NCI-H748 (cell line): ENCODE measurements at regions not wholly inside any gene's neighbourhood (a gene's known extent, or its start where the extent isn't known, plus 50 kb on each side); places are given as distances from the start of the nearest gene placed in this dataset.
"Not testable (repeated sequence)": the region's sequence is repeated elsewhere in the genome, so short reads cannot be mapped to it uniquely, and the experiment has no call there.

ENCODE experiments used
- DNase-seq: peaks from one replicate; lab custom pipeline; 2025; ENCODE audit not compliant: unreplicated experiment; lab: John Stamatoyannopoulos, UW

GRCh38 chr7:131938788-131939187, 382.4 kb upstream of the PODXL start:
- not testable (repeated sequence) for DNase-seq

DNA sequence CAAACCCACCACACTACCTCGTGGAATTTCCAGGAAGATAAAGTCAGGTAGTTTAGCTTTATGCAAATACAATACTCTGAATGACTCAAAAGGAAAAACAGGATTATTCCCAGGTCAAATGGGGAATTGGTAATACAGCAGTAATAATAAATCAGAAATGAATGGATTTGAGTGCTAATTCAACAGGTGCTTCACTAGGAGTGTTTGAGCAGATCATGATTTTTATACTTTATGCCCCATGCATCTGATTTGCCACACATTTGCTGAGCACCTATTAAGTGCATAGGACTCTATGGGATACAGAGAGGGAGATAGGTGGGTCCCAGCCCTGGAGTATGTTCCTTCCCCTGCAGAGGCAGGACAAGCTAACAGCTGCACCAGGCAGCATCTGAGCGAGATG, 381.4 kb upstream of the PODXL start:
- DNase-seq, result no peak

DNA sequence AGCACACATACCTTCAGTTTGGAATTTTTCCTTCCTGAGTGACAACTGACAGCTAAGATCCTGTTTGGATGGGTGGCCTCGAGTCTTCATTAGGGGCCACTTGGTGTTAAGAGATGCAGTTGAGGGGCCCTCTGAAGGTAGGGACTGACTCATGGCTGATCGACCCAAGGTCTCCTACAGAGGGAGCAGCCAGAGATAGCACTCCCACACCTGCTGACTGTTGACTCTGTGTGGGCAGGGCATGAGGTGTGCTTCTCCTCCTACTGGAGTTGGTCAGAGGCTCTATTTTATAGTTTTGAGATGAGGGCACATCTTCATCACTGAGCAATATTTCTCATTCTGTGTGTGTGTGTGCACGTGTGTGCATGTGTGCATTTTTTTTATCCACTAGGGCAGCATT, 378.8 kb upstream of the PODXL start:
- no peak for DNase-seq

GRCh38 chr7:131934452-131934851, 378.0 kb upstream of the PODXL start:
- peak; percentile 61 for DNase-seq

DNA sequence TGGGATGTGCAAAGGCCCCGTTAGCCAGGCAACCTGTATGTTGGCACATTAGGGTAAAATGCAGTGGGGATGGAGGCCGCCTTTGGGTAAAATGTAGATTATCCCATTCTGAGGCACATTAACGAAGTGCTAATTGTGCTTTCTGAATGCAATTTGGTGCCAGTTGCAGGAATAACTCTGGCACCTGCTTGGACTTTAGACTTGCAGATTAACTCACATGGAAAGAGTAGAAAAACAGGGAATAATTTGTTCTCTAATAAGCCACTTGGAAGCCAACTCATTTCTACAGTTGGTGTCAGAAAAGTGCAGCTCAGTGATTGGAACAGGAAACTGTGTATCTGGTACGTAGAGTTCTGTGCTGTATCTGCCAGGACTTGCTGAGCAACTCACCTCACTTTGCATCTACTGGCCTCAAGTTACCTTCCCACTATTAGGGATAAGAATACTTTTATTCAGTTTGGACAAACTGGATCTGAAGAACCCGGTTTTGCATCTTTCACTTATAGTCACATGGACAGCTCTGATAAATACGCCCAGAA, 377.4 kb upstream of the PODXL start:
- no peak for DNase-seq

DNA sequence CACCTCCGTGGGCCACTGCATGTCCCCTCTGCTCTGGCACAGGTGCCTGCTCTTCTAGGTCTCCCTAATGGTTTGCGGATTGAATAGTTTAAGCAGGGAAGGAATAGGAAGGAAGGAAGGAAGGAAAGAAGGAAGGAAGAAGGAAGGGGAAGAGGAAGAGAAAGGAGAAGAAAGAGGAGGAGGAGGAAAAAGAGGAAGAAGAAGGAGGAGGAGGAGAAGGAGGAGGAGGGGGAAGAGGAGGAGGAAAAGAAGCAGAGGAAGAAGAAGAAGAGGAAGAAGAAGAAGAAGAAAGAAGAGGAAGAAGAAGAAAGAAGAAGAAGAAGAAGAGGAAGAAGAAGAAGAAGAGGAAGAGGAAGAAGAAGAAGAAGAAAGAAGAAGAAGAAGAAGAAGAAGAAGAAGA, 376.8 kb upstream of the PODXL start:
- DNase-seq, result not testable (repeated sequence)

DNA sequence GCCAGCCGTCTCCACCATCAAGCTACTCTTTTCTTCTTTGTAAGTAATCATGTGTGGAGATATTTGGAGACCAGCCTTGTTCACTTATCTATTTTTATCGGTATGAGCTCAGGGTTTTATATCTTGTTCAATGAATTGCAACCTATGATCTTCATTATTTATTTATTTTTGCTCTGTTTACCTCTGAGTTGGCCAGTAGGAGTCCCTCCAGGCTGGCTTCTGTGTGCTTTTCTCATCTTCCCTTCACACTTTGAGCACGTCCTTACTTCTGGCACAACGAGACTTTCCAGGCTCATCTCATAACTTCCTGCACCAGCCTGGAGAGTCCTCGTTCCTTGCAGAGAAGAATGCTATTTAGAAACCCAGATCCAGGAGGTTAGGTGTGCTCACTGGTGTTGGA, 375.8 kb upstream of the PODXL start:
- no peak for DNase-seq

- DNase-seq, result no peak
Measured at GRCh38 chr7:131931370-131931769, 374.9 kb upstream of the PODXL start.

- DNase-seq, result no peak
Measured at GRCh38 chr7:131929632-131930031, 373.2 kb upstream of the PODXL start.

DNA sequence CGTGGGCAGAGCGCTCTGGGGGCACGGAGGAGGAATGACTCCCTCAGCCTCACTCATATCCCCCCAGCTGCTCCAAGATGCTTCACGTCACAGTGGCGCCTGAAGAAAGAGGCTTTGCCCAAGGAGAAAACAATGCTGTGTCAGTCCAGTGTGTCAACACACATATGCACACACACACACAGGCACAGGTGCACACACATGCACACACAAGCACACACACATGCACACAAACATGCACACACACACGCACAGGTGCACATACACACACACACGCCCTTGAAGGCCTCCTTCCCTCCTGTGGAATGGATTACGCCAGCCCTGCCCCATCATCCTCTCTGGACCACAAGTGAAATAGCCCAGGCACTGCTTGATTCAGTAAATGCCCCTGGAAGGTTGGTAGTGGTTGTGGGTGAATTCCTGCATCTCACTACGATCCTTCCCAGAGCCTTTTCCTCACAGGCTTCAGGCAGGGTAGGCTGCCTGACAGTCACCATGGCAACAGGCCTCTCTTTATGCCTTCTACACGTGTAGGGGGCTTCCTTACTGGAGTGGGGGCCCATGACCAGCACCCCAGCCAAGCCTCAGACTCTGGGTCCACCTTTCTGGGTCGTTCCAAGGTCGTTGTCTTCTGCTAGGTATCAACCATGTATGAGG, 371.5 kb upstream of the PODXL start:
- no peak for DNase-seq

DNA sequence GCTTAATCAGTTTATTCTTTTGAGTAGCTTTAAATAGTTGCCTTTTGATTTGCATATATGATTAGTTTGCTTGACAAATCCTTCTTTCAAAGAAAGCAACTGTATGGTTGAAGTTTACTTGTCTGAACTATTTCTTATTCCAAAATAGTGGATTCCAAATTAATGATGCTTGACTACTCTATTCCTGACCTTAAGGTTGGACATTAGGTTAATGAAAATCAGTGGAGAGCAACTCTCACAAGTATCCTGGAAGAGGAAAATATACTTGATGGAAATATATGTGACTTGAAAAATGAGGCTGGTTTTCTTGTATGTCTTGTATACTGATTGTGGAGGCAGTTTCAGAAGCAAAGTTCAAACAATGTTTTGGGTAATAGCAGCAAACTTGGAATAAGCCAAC, 369.2 kb upstream of the PODXL start:
- no peak for DNase-seq

DNA sequence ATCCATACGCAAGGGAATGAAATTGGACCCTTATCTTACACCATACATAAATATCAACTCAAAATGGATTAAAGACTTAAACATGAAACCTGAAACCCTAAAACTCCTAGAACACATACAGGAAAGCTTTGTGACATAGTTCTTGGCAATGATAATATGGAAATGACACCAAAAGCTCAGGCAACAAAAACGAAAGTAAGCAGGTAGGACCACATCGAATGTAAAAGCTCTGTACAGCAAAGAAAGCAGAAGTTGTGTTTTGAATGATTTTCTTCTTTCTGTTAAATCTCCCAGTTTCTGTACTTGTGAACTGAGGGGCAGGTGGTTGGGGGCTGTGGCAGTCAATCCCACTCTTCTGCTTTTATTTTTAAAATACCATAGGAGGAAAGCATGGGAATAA, 368.4 kb upstream of the PODXL start:
- no peak for DNase-seq

DNA sequence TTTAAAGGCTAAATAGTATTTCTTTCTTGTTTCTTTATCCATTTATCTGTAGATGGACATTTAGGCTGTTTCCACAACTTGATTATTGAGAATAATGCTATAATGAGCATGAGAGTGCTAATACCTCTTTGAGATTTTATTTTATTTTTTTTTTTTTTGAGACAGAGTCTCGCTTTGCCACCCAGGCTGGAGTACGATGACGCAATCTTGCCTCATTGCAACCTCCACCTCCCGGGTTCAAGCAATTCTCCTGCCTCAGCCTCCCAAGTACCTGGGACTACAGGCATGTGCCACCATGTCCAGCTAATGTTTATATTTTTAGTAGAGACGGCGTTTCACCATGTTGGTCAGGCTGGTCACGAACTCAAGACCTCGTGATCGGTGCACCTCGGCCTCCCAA, 366.5 kb upstream of the PODXL start:
- DNase-seq, result not testable (repeated sequence)

- DNase-seq, result no peak
Measured at GRCh38 chr7:131921016-131921415, 364.6 kb upstream of the PODXL start.

- no peak for DNase-seq
Measured at GRCh38 chr7:131919920-131920709, 363.7 kb upstream of the PODXL start.

GRCh38 chr7:131911112-131911511, 354.7 kb upstream of the PODXL start:
- DNase-seq, result no peak

- peak; percentile 28 for DNase-seq
Measured at GRCh38 chr7:131909151-131909768, 352.8 kb upstream of the PODXL start.

DNA sequence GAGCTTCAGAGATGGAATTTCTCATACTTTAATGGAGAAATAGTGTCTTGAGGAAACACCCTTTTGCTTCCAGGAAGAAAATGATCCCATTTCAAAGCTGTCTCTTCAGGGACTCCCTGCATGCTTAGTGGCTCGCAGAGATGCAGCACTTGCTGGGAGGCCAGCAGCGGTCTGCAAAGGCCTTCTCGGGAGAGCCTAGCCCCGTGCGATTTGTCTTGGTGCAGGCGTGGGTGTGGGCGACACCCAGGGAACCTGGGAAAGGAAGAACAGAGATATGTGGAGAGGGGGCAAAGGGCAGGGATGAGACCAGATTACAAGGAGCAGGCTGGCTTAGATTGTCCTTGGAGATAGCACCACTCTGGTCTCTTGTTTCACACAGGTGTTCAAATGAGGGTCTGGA, 352.3 kb upstream of the PODXL start:
- DNase-seq, result no peak

DNA sequence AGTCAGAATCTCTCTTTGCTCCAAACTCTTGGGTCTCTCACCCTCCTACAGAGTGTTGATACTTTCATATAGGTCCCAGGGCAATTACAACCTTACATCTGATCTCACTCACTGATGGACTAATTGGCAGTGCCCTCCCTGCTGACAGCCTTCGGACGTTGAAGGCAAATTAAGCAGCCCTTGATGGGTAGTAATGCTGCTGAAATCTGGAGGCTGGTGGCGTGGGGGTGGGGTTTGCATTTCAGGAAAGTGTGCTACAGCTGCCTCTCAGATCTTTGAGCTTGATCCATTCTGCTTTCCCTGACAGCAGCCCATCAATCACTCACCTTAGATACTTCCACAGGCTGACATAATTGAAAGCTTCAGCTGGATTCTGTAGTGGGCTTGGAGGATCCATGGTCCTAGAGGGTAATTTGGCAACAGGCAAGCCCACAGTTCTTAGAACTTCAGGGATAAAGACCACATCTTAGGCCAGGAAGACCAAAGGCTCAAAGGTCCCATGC, 349.1 kb upstream of the PODXL start:
- no peak for DNase-seq

DNA sequence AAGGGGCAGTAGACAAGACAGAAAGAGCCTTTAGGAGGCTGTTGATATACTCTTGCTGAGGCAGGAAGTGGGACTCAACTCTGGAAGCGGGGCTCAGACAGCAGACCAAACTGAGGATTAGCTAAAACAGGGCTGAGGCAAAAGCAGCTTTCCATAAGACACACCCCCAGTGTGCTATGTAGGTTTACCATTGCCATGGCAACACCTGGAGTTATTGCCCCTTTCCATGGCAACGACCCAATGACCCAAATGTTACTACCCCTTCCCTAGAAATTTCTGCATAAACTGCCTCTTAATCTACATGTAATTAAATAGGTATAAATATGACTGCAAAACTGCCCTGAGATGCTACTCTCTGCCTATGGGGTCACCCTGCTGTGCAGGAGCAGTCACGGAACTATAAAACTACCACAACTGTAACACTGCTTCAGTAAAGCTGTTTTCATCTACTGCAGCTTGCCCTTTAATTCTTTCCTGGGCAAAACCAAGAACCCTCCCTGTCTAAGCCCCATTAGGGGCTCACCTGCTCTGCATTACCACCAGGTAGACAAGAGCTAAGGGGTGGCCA, 348.4 kb upstream of the PODXL start:
- DNase-seq, result peak; percentile 7

DNA sequence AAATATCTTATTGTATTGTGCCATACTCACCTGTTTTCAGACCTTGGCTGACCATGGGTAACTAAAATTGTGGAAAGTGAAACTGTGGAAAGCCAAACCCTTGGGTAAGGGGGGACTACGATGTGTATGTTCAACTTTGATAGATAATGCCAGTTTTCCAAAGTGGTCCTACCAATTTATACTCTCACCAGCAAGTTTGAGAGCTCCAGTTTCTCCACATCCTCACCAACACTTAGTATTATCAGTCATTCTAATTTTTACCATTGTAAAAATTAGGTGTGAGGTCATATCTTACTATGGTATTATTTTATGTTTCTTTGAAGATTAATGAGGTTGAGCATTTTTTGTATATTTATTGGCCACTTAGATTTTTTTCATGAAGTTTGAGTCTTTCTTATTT, 346.9 kb upstream of the PODXL start:
- no peak for DNase-seq
